ENCODE measurements at regions not wholly inside any gene's neighbourhood (a gene's known extent, or its start where the extent isn't known, plus 50 kb on each side); places are given as distances from the start of the nearest gene placed in this dataset.

GRCh38 chr10:29886299-29886698 lies 173.1 kb downstream of the JCAD start:
- no peaks in the 10 kb centered on the region for H3K36me3 Mint-ChIP-seq (ENCODE audit: low read depth)
- H3K27me3 Mint-ChIP-seq (ENCODE audit: low read depth), result peaks cover 10% of the 10 kb centered on the region
- TF ChIP-seq CTCF (IDR thresholded peaks at IDR 0.05; ENCODE audit: unreplicated experiment in 3 of 3), result no peak
- no peak overlapping the region for H3K4me3 Mint-ChIP-seq
- no peaks in the 10 kb centered on the region for H3K9me3 Mint-ChIP-seq
- peaks cover 32% of the 10 kb centered on the region for H3K4me1 Mint-ChIP-seq
- peak overlapping the region; percentile 32 to 69 (median 67) for H3K27ac Mint-ChIP-seq

DNA sequence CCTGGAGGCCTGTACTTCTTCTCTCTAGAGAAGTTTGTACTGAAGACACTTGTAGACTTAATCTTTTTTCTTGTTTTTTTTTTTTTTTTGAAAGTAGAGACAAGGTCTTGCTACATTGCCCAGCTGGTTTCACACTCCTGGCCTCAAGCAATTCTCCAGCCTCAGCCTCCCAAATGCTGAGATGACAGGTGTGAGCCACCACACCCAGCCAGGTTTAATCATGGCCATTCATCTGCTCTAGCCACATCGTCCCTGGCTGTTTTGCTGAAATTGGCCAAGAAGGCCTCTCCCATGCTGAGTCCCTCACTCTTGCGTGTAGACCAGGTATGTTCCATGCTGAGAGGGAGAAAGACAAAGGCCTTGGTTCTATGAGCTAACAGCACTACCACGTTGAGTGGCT lies 176.2 kb downstream of the JCAD start:
- Mint-ChIP-seq H3K36me3 (ENCODE audit: low read depth) (no peaks in the 10 kb centered on the region), H3K4me1 (peaks cover 49% of the 10 kb centered on the region), H3K27me3 (ENCODE audit: low read depth) (peaks cover 10% of the 10 kb centered on the region), H3K27ac (peak overlapping the region in 2 of 3 experiments; percentile 69 to 81), H3K9me3 (no peaks in the 10 kb centered on the region), H3K4me3 (no peak overlapping the region)
- no peak for TF ChIP-seq CTCF (IDR thresholded peaks at IDR 0.05; ENCODE audit: unreplicated experiment in 3 of 3)

DNA sequence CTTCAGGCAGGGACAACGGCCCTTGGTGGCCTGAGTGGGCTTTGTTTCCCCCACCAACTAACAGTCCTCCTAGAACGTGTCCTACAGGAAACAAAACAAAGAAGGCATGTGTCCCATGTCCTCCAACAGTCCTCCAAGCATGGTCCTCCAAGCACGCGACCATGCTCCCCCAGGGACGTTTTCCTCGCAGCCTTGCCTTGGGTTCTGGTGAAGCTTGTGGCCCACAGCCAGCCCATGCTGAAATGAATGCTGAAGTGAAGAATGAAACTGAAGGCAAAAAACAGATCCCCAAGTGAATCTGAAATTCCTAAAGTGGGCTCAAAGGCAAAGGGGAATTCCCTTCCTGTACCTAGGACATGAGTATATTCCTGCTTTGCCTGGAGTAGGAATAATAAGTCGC lies 176.6 kb downstream of the JCAD start:
- Mint-ChIP-seq H3K9me3 (no peaks in the 10 kb centered on the region), H3K27ac (peak overlapping the region; percentile 92 to 99 (median 96)), H3K27me3 (ENCODE audit: low read depth) (peaks cover 10% of the 10 kb centered on the region), H3K4me3 (no peak overlapping the region), H3K4me1 (peaks cover 54% of the 10 kb centered on the region), H3K36me3 (ENCODE audit: low read depth) (no peaks in the 10 kb centered on the region)
- TF ChIP-seq CTCF (IDR thresholded peaks at IDR 0.05; ENCODE audit: unreplicated experiment in 3 of 3), result no peak

GRCh38 chr10:29881811-29882210 lies 177.6 kb downstream of the JCAD start:
- no peak for TF ChIP-seq CTCF (IDR thresholded peaks at IDR 0.05; ENCODE audit: unreplicated experiment in 3 of 3)
- H3K4me1 Mint-ChIP-seq, result peaks cover 63% of the 10 kb centered on the region
- peak overlapping the region; percentile 92 to 99 (median 96) for H3K27ac Mint-ChIP-seq
- H3K9me3 Mint-ChIP-seq, result no peaks in the 10 kb centered on the region
- peaks cover 10% of the 10 kb centered on the region for H3K27me3 Mint-ChIP-seq (ENCODE audit: low read depth)
- no peaks in the 10 kb centered on the region for H3K36me3 Mint-ChIP-seq (ENCODE audit: low read depth)
- H3K4me3 Mint-ChIP-seq, result peak overlapping the region in 1 of 3 experiments; percentile 26

GRCh38 chr10:29881336-29881771 lies 178.0 kb downstream of the JCAD start:
- H3K4me1 Mint-ChIP-seq, result peaks cover 65% of the 10 kb centered on the region
- H3K27me3 Mint-ChIP-seq (ENCODE audit: low read depth), result peaks cover 10% of the 10 kb centered on the region
- no peaks in the 10 kb centered on the region for H3K9me3 Mint-ChIP-seq
- peak overlapping the region; percentile 92 to 99 (median 96) for H3K27ac Mint-ChIP-seq
- no peaks in the 10 kb centered on the region for H3K36me3 Mint-ChIP-seq (ENCODE audit: low read depth)
- peak overlapping the region in 1 of 3 experiments; percentile 26 for H3K4me3 Mint-ChIP-seq
- no peak for TF ChIP-seq CTCF (IDR thresholded peaks at IDR 0.05; ENCODE audit: unreplicated experiment in 3 of 3)

DNA sequence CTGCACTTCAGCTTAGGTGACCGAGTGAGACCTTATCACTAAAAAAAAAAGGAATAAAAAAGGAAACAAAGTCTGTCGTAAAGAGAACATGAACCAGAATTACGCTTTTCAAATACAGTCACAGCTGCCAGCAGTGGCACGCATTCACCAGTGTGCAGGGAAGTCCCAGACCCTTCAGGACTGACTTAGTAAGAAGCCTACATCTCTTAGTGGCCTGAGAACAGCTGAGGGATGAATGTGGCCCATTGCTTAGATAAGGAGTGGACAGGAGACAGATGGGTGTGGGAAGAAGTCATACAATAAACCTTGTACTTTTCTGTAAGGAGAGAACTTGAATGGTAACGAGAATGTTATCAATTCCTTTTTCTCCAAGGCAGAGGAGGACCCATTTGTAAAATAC lies 178.5 kb downstream of the JCAD start:
- peaks cover 8% of the 10 kb centered on the region for H3K27me3 Mint-ChIP-seq (ENCODE audit: low read depth)
- H3K4me1 Mint-ChIP-seq, result peaks cover 65% of the 10 kb centered on the region
- H3K36me3 Mint-ChIP-seq (ENCODE audit: low read depth), result no peaks in the 10 kb centered on the region
- H3K9me3 Mint-ChIP-seq, result no peaks in the 10 kb centered on the region
- H3K27ac Mint-ChIP-seq, result peak overlapping the region; percentile 92 to 99 (median 96)
- TF ChIP-seq CTCF (IDR thresholded peaks at IDR 0.05; ENCODE audit: unreplicated experiment in 3 of 3), result no peak
- peak overlapping the region in 1 of 3 experiments; percentile 14 for H3K4me3 Mint-ChIP-seq

All from nephron (organoid).